ENCODE measurements at regions not wholly inside any gene's neighbourhood (a gene's known extent, or its start where the extent isn't known, plus 50 kb on each side); places are given as distances from the start of the nearest gene placed in this dataset.

DNA sequence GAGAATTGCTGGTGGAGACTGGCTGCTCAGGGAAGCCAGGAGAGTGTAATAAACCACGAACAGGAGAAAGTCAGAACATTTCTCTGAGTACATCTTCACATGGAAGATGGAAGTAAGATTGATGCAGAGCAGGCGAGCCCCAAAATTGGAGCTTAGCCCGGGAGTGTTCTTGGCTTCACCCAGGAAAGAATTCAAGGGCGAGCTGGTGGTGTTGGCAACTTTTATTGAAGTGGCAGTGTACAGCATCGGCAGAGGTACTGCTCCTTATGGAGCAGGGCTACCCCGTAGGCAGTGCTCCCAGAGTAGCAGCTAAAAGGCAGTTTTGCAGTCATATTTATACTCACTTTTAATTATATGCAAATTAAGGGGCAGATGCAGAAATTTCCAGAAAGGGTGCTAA lies 281.4 kb upstream of the MEX3C start:
- CTCF ChIA-PET, result no interaction called here
- Histone ChIP-seq H3K4me2 (no peak overlapping the region), H3K4me3 (no peak overlapping the region), H3K4me1 (no peaks in the 10 kb centered on the region), H3K27ac (no peak overlapping the region), H3K9me3 (no peaks in the 10 kb centered on the region)
- WGBS (ENCODE audit: missing lambda C conversion rate), result 42% methylated on average over 6 of the region's 6 CpGs
- DNase-seq (ENCODE audit: low read depth in 1 of 2, low spot score in 1 of 2), result no peak
- TF ChIP-seq CEBPB (IDR thresholded peaks at IDR 0.05), result no peak
- no peak for ATAC-seq
- no peak for FAIRE-seq
- POLR2A ChIA-PET, result no interaction called here

DNA sequence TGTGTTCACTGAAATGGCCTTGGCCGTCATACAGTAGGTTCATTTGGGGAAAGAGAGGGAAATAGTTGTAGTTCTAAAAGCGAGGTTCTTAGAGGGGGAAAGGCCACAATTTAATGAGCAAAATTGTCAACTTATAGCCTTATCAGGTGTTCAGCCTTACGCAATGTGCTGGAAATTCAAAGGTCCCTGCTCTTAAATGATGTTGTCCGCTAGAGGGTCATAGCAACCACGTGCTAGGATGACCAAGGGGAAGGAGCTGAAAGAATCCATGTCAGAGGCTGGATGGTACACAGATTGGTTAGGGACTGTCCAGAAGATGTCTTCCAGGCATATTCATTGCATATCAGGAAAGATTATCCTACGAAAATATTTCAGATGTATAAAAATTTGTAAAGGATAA lies 282.3 kb upstream of the MEX3C start:
- FAIRE-seq (no peak), DNase-seq (ENCODE audit: low read depth in 1 of 2, low spot score in 1 of 2) (no peak), ATAC-seq (no peak)
- no peaks in the 10 kb centered on the region for H3K4me1 ChIP-seq
- H3K9me3 ChIP-seq, result no peaks in the 10 kb centered on the region
- WGBS (ENCODE audit: missing lambda C conversion rate), result 47% methylated on average over 6 of the region's 6 CpGs
- H3K4me3 ChIP-seq, result no peak overlapping the region
- no peak overlapping the region for H3K4me2 ChIP-seq
- no peak for TF ChIP-seq CBX8 (IDR thresholded peaks at IDR 0.05)
- no peak for TF ChIP-seq ATOH8 (CRISPR knock-in tag; IDR thresholded peaks at IDR 0.05; ENCODE audit: low read depth)
- TF ChIP-seq, protein P1, sequence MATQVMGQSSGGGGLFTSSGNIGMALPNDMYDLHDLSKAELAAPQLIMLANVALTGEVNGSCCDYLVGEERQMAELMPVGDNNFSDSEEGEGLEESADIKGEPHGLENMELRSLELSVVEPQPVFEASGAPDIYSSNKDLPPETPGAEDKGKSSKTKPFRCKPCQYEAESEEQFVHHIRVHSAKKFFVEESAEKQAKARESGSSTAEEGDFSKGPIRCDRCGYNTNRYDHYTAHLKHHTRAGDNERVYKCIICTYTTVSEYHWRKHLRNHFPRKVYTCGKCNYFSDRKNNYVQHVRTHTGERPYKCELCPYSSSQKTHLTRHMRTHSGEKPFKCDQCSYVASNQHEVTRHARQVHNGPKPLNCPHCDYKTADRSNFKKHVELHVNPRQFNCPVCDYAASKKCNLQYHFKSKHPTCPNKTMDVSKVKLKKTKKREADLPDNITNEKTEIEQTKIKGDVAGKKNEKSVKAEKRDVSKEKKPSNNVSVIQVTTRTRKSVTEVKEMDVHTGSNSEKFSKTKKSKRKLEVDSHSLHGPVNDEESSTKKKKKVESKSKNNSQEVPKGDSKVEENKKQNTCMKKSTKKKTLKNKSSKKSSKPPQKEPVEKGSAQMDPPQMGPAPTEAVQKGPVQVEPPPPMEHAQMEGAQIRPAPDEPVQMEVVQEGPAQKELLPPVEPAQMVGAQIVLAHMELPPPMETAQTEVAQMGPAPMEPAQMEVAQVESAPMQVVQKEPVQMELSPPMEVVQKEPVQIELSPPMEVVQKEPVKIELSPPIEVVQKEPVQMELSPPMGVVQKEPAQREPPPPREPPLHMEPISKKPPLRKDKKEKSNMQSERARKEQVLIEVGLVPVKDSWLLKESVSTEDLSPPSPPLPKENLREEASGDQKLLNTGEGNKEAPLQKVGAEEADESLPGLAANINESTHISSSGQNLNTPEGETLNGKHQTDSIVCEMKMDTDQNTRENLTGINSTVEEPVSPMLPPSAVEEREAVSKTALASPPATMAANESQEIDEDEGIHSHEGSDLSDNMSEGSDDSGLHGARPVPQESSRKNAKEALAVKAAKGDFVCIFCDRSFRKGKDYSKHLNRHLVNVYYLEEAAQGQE (IDR thresholded peaks at IDR 0.05), result no peak
- TF ChIP-seq FOXS1 (CRISPR knock-in tag; IDR thresholded peaks at IDR 0.05), result no peak
- TF ChIP-seq, protein P2, sequence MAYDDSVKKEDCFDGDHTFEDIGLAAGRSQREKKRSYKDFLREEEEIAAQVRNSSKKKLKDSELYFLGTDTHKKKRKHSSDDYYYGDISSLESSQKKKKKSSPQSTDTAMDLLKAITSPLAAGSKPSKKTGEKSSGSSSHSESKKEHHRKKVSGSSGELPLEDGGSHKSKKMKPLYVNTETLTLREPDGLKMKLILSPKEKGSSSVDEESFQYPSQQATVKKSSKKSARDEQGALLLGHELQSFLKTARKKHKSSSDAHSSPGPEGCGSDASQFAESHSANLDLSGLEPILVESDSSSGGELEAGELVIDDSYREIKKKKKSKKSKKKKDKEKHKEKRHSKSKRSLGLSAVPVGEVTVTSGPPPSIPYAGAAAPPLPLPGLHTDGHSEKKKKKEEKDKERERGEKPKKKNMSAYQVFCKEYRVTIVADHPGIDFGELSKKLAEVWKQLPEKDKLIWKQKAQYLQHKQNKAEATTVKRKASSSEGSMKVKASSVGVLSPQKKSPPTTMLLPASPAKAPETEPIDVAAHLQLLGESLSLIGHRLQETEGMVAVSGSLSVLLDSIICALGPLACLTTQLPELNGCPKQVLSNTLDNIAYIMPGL (CRISPR knock-in tag; IDR thresholded peaks at IDR 0.05; ENCODE audit: borderline replicate concordance), result no peak
- no peak for TF ChIP-seq EHF (CRISPR knock-in tag; IDR thresholded peaks at IDR 0.05)
- TF ChIP-seq JUNB (IDR thresholded peaks at IDR 0.05), result no peak
- no peak for TF ChIP-seq NR3C1 (IDR thresholded peaks at IDR 0.05)
- TF ChIP-seq RARB (CRISPR knock-in tag; IDR thresholded peaks at IDR 0.05), result no peak
- no peak for TF ChIP-seq ZC3H11A (IDR thresholded peaks at IDR 0.05)
- TF ChIP-seq CHD4 (IDR thresholded peaks at IDR 0.05; ENCODE audit: borderline replicate concordance), result no peak
- TF ChIP-seq HEYL (CRISPR knock-in tag; IDR thresholded peaks at IDR 0.05), result no peak
- TF ChIP-seq, protein P3, sequence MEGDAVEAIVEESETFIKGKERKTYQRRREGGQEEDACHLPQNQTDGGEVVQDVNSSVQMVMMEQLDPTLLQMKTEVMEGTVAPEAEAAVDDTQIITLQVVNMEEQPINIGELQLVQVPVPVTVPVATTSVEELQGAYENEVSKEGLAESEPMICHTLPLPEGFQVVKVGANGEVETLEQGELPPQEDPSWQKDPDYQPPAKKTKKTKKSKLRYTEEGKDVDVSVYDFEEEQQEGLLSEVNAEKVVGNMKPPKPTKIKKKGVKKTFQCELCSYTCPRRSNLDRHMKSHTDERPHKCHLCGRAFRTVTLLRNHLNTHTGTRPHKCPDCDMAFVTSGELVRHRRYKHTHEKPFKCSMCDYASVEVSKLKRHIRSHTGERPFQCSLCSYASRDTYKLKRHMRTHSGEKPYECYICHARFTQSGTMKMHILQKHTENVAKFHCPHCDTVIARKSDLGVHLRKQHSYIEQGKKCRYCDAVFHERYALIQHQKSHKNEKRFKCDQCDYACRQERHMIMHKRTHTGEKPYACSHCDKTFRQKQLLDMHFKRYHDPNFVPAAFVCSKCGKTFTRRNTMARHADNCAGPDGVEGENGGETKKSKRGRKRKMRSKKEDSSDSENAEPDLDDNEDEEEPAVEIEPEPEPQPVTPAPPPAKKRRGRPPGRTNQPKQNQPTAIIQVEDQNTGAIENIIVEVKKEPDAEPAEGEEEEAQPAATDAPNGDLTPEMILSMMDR (IDR thresholded peaks at IDR 0.05), result no peak
- TF ChIP-seq FOSB (CRISPR knock-in tag; IDR thresholded peaks at IDR 0.05), result no peak
- TF ChIP-seq RAD21 (conservative IDR thresholded peaks at IDR 0.05 in 1 of 2, IDR thresholded peaks at IDR 0.05 in 1 of 2), result no peak
- H3K27ac ChIP-seq, result no peak overlapping the region
- POLR2A ChIA-PET, result no interaction called here
- CTCF ChIA-PET, result interaction anchor here (0.5 kb wide), 2 partner anchors 66 to 1701 kb away, joined by 3 read pairs; no protein-coding TSS in a partner anchor

Measured in A549 (cell line).